SK-N-MC (cell line): ENCODE measurements at regions not wholly inside any gene's neighbourhood (a gene's known extent, or its start where the extent isn't known, plus 50 kb on each side); places are given as distances from the start of the nearest gene placed in this dataset.

ENCODE experiments used
- DNase-seq: peaks from one replicate; pipeline ENCODE4 v3.0.0-alpha.2; 2011; ENCODE audit warnings: low read depth, low spot score
- H3K27ac ChIP-seq: fragments of 200-600 bp; sonication (generic); 2 replicates; pipeline ENCODE4 v1.5.1; 2016; ENCODE audit warnings: mixed run types
- H3K36me3 ChIP-seq: fragments of 200-600 bp; sonication (generic); 2 replicates; pipeline ENCODE4 v1.6.1; 2017; ENCODE audit warnings: antibody characterized with exemption, low read length, mixed read lengths; ENCODE audit not compliant: insufficient read depth
- H3K4me3 ChIP-seq: fragments of 200-600 bp; sonication (generic); 2 replicates; pipeline ENCODE4 v1.5.1; 2016
- H3K9ac ChIP-seq: fragments of 200-600 bp; sonication (generic); 2 replicates; pipeline ENCODE4 v1.8.0; 2017; ENCODE audit warnings: mixed run types, mixed read lengths; ENCODE audit not compliant: insufficient read length
- H3K9me3 ChIP-seq: fragments of 200-600 bp; sonication (generic); 2 replicates; pipeline ENCODE4 v1.6.1; 2017; ENCODE audit warnings: low read depth, mild to moderate bottlenecking, antibody characterized with exemption, low read length, moderate library complexity, mixed read lengths
- EZH2 ChIP-seq: fragments of 200-600 bp; sonication (generic); IDR thresholded peaks from one replicate; pipeline ENCODE4 v1.6.1; 2017; ENCODE audit warnings: antibody characterized with exemption
- FOXP2 ChIP-seq: optimal IDR thresholded peaks from 2 replicates; pipeline ENCODE3; 2011; ENCODE audit warnings: mild to moderate bottlenecking, moderate library complexity; ENCODE audit not compliant: insufficient read depth; ENCODE audit errors: extremely low read length, control extremely low read depth
- POLR2AphosphoS5 ChIP-seq: IDR thresholded peaks from 2 replicates; pipeline ENCODE4 v1.6.1; 2012; ENCODE audit warnings: mild to moderate bottlenecking, low read depth, low read length, borderline replicate concordance

- no peak for TF ChIP-seq FOXP2
- TF ChIP-seq POLR2AphosphoS5, result no peak
- TF ChIP-seq EZH2, result no peak
- peak overlapping the region; percentile 4 for H3K9ac ChIP-seq
These were observed 69.5 kb upstream of the VEPH1 start for GRCh38 chr3:157572559-157573270.

GRCh38 chr3:157566596-157566995 lies 63.4 kb upstream of the VEPH1 start:
- peaks cover 4% of the 10 kb centered on the region; the same call in 1 of the 2 replicates for H3K9me3 ChIP-seq
- H3K36me3 ChIP-seq, result no peaks in the 10 kb centered on the region
- no peak overlapping the region for H3K27ac ChIP-seq
- no peak overlapping the region for H3K9ac ChIP-seq
- TF ChIP-seq POLR2AphosphoS5 (no peak), EZH2 (no peak), FOXP2 (no peak)
- DNase-seq, result no peak
- no peak overlapping the region for H3K4me3 ChIP-seq

More at GRCh38 chr3:157572559-157573270, 69.5 kb upstream of the VEPH1 start:
- H3K9me3 ChIP-seq, result no peaks in the 10 kb centered on the region
- DNase-seq, result peak; percentile 83
- H3K4me3 ChIP-seq, result peak overlapping the region; percentile 71
- peak overlapping the region; percentile 92 for H3K27ac ChIP-seq
- no peaks in the 10 kb centered on the region for H3K36me3 ChIP-seq

GRCh38 chr3:157559401-157559800 lies 56.2 kb upstream of the VEPH1 start:
- no peak for TF ChIP-seq FOXP2
- no peak for TF ChIP-seq EZH2
- no peak for TF ChIP-seq POLR2AphosphoS5
- Histone ChIP-seq H3K27ac (no peak overlapping the region), H3K4me3 (no peak overlapping the region), H3K9ac (no peak overlapping the region), H3K9me3 (peaks cover 10% of the 10 kb centered on the region; the same call in 1 of the 2 replicates), H3K36me3 (no peaks in the 10 kb centered on the region)
- DNase-seq, result no peak
